ENCODE measurements at regions not wholly inside any gene's neighbourhood (a gene's known extent, or its start where the extent isn't known, plus 50 kb on each side); places are given as distances from the start of the nearest gene placed in this dataset.

- DNase-seq = no peak
Observed at GRCh38 chr17:56009795-56010651, 143.3 kb upstream of the ANKFN1 start.

- DNase-seq = no peak
Observed at GRCh38 chr17:56011406-56012131, 141.7 kb upstream of the ANKFN1 start.

DNA sequence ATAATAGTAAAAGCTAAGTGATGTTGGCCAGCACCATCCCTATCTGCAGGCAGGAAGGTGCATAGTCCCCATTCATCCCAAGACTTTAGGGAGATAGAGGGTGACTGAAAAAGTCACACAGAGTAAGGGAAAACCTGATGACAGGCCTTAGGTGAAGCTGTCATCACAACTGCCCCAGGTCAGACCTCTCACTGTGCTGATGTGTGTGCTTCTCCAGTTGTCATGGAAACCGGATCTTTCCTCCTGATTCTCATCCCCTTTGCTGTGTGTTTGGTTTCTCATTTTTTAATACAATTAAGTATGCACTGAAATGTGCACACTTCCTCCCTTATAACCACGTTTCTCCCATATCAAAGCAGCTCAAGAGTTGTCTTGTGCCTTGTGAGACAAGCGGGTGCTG lies 135.1 kb upstream of the ANKFN1 start:
- DNase-seq = no peak

DNA sequence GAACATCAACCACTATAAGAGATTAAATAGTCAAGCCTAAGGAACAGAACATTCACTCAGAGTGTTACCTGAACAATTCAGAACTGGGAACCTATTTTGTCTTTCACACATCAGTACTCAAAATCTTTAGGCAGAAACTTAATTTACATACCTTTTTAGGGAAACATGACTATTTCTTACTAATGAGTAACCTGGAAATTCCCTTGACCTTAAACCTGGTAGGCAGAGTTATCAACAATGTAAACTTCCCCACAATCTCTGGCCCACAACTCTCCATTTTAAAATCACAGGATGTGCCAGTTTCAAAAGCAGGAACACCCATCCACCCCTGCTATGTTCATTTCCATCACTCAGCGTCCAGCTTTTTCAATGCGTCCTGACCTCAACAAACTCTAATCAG lies 132.9 kb upstream of the ANKFN1 start:
- DNase-seq = no peak

DNA sequence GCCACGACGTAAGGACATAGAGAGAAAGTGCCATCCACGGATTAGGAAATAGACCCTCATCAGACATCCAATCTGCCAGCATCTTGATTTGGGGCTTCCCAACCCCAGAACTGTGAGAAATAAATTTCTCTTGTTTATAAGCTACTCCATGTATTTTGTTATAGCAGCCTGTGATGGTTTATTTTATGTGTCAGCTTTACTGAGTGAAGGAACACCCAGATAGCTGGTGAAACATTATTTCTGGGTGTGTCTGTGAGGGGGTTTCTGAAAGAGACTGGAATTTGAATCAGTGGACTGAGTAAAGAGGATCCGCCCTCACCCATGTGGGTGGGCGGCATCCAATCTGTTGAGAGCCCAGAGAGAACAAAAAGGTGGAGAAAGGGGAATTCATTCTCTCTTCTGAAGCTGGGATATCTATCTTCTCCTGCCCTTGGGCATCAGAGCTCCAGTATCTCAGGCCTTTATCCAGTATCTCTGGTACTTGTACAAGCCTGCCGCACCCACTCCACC lies 131.5 kb upstream of the ANKFN1 start:
- no peak for DNase-seq

GRCh38 chr17:56023851-56024250 lies 129.4 kb upstream of the ANKFN1 start:
- no peak for DNase-seq

GRCh38 chr17:56026915-56027314 lies 126.4 kb upstream of the ANKFN1 start:
- no peak for DNase-seq

- DNase-seq = no peak
Observed at GRCh38 chr17:56028837-56029236, 124.4 kb upstream of the ANKFN1 start.

- DNase-seq = no peak
Observed at GRCh38 chr17:56030009-56030624, 123.2 kb upstream of the ANKFN1 start.

DNA sequence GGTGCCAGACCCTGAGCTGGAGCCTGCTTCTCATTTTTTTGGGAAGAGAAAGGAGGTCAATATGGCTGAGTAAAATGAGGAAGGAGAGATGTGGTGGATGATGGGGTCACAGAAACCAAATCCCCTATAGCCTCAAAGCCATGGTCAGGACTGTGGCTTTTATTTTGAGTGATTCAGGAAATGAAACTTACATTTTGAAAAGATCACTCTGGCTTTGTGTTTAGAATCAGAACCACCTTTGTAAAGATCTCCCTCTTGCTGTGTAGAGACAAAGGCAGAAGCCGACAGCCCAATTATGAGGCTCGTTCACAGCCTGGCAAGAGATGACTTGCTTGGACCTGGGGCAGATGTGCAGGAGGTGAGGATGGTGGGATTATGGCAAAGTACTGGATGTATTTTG lies 121.6 kb upstream of the ANKFN1 start:
- DNase-seq = no peak

GRCh38 chr17:56034197-56034635 lies 119.1 kb upstream of the ANKFN1 start:
- no peak for DNase-seq

- no peak for DNase-seq
Observed at GRCh38 chr17:56038131-56038530, 115.1 kb upstream of the ANKFN1 start.

DNA sequence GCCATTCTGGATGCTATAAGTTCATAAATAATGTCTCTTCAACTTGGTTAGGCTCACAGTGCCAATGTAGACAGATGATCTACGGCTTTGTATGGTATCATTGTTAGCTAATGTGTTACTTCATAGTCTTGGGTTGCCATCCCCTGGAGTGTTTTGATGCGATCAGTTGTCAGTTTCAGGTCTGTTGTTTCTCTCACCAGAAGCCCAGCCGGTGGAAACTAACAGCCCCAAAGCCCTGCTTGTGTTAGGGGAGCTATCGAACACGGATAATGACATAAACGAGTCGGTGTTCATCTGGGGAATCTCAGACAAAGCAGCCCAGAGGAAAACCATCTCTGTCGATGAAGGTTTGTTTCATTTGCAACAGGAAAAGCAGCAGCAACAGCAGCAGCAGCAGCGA lies 107.4 kb upstream of the ANKFN1 start:
- no peak for DNase-seq

DNA sequence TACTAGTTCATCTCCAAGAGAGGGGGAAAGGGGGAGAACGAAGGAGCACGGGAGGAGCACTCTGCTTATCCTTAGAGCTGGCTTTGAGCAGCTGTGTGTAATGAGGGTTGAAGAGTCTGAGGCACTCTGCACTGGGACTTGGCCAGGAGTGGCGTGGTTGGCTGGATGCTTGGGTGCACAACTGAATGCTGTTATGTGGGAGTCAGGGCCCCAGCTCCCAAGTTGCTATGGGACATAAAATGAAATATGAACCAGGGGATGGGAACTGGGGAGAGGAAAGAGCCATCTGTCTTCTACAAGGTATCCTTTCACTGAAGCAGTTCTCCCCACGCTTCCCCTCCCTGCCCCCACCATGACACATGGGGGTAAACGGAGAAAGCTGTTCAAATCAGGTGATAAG lies 105.9 kb upstream of the ANKFN1 start:
- no peak for DNase-seq

GRCh38 chr17:56057869-56058268 lies 95.4 kb upstream of the ANKFN1 start:
- no peak for DNase-seq

GRCh38 chr17:56064506-56064905 lies 88.8 kb upstream of the ANKFN1 start:
- DNase-seq = no peak

DNA sequence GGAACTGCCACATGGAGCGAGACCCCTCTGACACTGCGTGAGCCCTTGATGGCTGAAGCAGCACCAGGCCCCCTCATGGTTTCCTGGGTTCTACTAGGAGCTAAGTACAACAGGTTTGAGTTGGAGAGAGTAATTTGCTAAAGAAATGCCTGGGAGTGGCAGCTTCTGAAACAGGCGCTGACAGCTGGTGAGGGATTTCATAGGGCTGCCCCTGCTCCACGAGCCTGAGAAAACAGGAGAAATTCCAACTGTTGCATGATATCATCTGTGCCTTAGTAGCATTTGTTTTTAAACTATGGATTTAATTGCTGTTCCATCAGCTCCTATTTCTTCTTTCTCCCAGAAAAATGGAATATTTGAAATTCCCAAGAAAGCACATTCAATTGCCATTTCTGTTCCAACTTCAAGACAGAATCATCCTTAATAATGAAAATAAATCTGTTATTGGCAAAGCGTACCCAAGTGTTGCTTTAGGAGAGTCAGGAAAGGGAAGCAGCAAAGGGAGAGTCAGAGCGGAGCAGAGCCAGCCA lies 78.8 kb upstream of the ANKFN1 start:
- no peak for DNase-seq

- DNase-seq = no peak
Observed at GRCh38 chr17:56076980-56077379, 76.3 kb upstream of the ANKFN1 start.

GRCh38 chr17:56083475-56083874 lies 69.8 kb upstream of the ANKFN1 start:
- DNase-seq = no peak

- DNase-seq = no peak
Observed at GRCh38 chr17:56085576-56086267, 67.6 kb upstream of the ANKFN1 start.

- no peak for DNase-seq
Observed at GRCh38 chr17:56087199-56087598, 66.1 kb upstream of the ANKFN1 start.

GRCh38 chr17:56096026-56096810 lies 57.1 kb upstream of the ANKFN1 start:
- DNase-seq = no peak

Data from activated T-cell treated with anti-CD3 and anti-CD28 coated beads, Interleukin-2, amount 50 U/mL, for 48 hours (primary cell).